ENCODE measurements at regions not wholly inside any gene's neighbourhood (a gene's known extent, or its start where the extent isn't known, plus 50 kb on each side); places are given as distances from the start of the nearest gene placed in this dataset.
"Not testable (repeated sequence)": the region's sequence is repeated elsewhere in the genome, so short reads cannot be mapped to it uniquely, and the experiment has no call there.

- Histone ChIP-seq H3K27me3 (ENCODE audit: insufficient read depth, low read depth, severe bottlenecking) (no peaks in the 10 kb centered on the region), H3K27ac (no peak overlapping the region), H3K36me3 (no peaks in the 10 kb centered on the region), H3K9me3 (ENCODE audit: severe bottlenecking) (peaks cover 9% of the 10 kb centered on the region), H3K4me3 (ENCODE audit: low read depth, low read length) (no peak overlapping the region)
- no peak for DNase-seq
- TF ChIP-seq, protein P1, sequence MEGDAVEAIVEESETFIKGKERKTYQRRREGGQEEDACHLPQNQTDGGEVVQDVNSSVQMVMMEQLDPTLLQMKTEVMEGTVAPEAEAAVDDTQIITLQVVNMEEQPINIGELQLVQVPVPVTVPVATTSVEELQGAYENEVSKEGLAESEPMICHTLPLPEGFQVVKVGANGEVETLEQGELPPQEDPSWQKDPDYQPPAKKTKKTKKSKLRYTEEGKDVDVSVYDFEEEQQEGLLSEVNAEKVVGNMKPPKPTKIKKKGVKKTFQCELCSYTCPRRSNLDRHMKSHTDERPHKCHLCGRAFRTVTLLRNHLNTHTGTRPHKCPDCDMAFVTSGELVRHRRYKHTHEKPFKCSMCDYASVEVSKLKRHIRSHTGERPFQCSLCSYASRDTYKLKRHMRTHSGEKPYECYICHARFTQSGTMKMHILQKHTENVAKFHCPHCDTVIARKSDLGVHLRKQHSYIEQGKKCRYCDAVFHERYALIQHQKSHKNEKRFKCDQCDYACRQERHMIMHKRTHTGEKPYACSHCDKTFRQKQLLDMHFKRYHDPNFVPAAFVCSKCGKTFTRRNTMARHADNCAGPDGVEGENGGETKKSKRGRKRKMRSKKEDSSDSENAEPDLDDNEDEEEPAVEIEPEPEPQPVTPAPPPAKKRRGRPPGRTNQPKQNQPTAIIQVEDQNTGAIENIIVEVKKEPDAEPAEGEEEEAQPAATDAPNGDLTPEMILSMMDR (IDR thresholded peaks at IDR 0.05; ENCODE audit: low read depth, low read length): no peak
These were observed 258.2 kb upstream of the IRS2 start for GRCh38 chr13:110044551-110045111.

- Histone ChIP-seq H3K27ac (no peak overlapping the region), H3K27me3 (ENCODE audit: insufficient read depth, low read depth, severe bottlenecking) (no peaks in the 10 kb centered on the region), H3K9me3 (ENCODE audit: severe bottlenecking) (peaks cover 9% of the 10 kb centered on the region), H3K4me3 (ENCODE audit: low read depth, low read length) (no peak overlapping the region), H3K36me3 (no peaks in the 10 kb centered on the region)
- no peak for DNase-seq
- TF ChIP-seq, protein P1 (IDR thresholded peaks at IDR 0.05; ENCODE audit: low read depth, low read length): no peak
These were observed 256.0 kb upstream of the IRS2 start for GRCh38 chr13:110042253-110042950.

DNA sequence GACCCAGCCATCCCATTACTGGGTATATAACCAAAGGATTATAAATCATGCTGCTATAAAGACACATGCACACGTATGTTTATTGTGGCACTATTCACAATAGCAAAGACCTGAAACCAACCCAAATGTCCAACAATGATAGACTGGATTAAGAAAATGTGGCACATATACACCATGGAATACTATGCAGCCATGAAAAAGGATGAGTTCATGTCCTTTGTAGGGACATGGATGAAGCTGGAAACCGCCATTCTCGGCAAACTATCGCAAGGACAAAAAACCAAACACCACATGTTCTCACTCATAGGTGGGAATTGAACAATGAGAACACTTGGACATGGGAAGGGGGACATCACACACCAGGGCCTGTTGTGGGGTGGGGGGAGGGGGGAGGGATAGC lies 255.3 kb upstream of the IRS2 start:
- H3K27ac ChIP-seq; DNase-seq; H3K27me3 ChIP-seq (ENCODE audit: insufficient read depth, low read depth, severe bottlenecking); H3K9me3 ChIP-seq (ENCODE audit: severe bottlenecking); H3K36me3 ChIP-seq; H3K4me3 ChIP-seq (ENCODE audit: low read depth, low read length): not testable (repeated sequence)

DNA sequence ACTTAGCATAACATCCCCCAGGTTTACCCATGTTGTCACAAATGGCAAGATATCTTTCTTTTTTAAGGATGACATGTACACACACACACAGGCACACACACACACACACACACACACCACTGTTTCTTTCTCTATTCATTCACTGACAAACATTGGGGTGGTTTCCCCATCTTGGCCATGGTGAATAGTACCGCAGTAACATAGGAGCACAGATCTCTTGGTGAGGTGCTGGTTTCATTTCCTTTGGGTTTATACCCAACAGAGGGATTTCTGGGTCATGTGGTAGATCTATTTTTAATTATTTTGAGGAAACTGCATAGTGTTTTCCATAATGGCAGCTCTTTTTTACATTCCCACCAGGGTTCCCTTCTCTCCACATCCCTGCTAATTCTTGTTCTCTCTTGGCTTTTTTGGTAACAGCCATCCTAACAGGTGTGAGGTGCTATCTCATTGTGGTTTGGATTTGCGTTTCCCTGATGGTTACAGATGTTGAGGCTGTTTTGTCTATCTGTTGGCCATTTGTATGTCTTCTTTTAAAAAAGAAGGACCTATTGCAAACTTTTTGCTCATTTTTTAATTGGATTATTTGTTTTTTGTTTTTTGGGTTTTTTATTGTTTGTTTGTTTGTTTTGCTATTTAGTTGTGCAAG lies 251.7 kb upstream of the IRS2 start:
- Histone ChIP-seq H3K36me3 (no peaks in the 10 kb centered on the region), H3K27me3 (ENCODE audit: insufficient read depth, low read depth, severe bottlenecking) (no peaks in the 10 kb centered on the region), H3K9me3 (ENCODE audit: severe bottlenecking) (peaks cover 7% of the 10 kb centered on the region), H3K27ac (no peak overlapping the region), H3K4me3 (ENCODE audit: low read depth, low read length) (no peak overlapping the region)
- TF ChIP-seq, protein P1 (IDR thresholded peaks at IDR 0.05; ENCODE audit: low read depth, low read length): no peak
- DNase-seq: no peak

GRCh38 chr13:110036060-110036459 lies 249.7 kb upstream of the IRS2 start:
- no peak for DNase-seq
- TF ChIP-seq, protein P1 (IDR thresholded peaks at IDR 0.05; ENCODE audit: low read depth, low read length): no peak
- Histone ChIP-seq H3K27me3 (ENCODE audit: insufficient read depth, low read depth, severe bottlenecking) (no peaks in the 10 kb centered on the region), H3K36me3 (no peaks in the 10 kb centered on the region), H3K4me3 (ENCODE audit: low read depth, low read length) (no peak overlapping the region), H3K27ac (no peak overlapping the region), H3K9me3 (ENCODE audit: severe bottlenecking) (no peaks in the 10 kb centered on the region)

DNA sequence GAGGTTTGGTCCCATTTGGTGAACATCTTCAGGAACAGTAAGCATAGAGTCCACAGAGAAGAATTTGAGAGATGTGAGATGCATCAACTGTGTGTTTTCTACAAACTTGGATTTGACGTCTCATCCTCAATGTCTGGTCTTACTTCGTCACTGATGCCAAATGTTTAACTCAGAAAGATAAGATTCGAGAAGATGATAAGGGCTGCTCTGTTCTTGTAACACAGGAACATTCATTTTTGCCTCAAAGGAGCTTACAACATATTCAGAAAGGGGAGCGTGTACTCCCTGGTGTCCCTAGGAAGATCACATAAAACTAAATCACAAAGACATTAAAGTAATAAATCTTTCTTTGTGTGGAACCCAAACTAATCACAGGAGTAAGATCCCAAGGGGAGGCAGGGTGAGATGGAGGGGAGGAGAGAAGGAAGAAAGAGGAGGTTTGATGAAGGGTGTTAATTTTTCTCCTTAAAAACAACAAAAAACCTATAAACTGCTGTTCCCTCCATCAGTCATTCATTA lies 247.7 kb upstream of the IRS2 start:
- TF ChIP-seq, protein P1 (IDR thresholded peaks at IDR 0.05; ENCODE audit: low read depth, low read length): no peak
- no peak for DNase-seq
- Histone ChIP-seq H3K36me3 (no peaks in the 10 kb centered on the region), H3K4me3 (ENCODE audit: low read depth, low read length) (no peak overlapping the region), H3K27ac (no peak overlapping the region), H3K9me3 (ENCODE audit: severe bottlenecking) (no peaks in the 10 kb centered on the region), H3K27me3 (ENCODE audit: insufficient read depth, low read depth, severe bottlenecking) (no peaks in the 10 kb centered on the region)

All from WERI-Rb-1 (cell line).